ENCODE measurements at regions not wholly inside any gene's neighbourhood (a gene's known extent, or its start where the extent isn't known, plus 50 kb on each side); places are given as distances from the start of the nearest gene placed in this dataset.

- intact Hi-C loops (cut with DNase I) = no loop called here
Observed at GRCh38 chr10:83880252-83880791, 259.0 kb upstream of the GHITM start.

DNA sequence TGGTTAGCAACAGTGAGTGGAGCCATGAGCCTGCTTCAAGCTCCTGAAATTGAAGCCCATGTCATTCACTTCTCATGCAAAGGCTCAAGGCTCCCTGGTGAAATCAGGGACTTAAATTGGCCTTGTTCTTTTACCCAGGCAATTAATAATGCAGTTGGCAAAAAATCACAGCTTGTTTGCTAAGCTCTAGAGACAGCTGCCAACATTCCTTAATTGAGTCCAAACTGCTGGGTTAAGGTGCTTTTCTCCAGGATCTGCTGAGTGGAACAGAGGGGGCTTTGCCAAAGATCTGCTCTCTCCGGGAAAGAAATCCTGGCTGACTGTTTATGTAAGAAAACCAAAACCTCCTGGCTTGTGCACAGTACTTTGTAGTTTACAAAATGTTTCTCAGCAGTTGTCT is 257.6 kb upstream of the GHITM start:
- Histone ChIP-seq H3K4me1 (ENCODE audit: insufficient read depth) (peaks cover 9% of the 10 kb centered on the region), H3K27ac (no peak overlapping the region), H3K4me3 (no peak overlapping the region), H3K9me3 (no peaks in the 10 kb centered on the region), H3K36me3 (no peaks in the 10 kb centered on the region), H3K27me3 (no peaks in the 10 kb centered on the region)
- TF ChIP-seq EP300 (IDR thresholded peaks at IDR 0.05) (no peak), CTCF (IDR thresholded peaks at IDR 0.05) (no peak), POLR2A (IDR thresholded peaks at IDR 0.05) (no peak)
- no peak for DNase-seq
- 0 to 2% (median 0%) methylated on average over 1 of the region's 1 CpG for WGBS, 3 donors
- intact Hi-C loops (cut with DNase I) = no loop called here

More at GRCh38 chr10:83880252-83880791, 259.0 kb upstream of the GHITM start:
- no peak for DNase-seq
- H3K27me3 ChIP-seq = no peaks in the 10 kb centered on the region
- H3K36me3 ChIP-seq = no peaks in the 10 kb centered on the region
- peaks cover 9% of the 10 kb centered on the region for H3K4me1 ChIP-seq (ENCODE audit: insufficient read depth)
- no peak overlapping the region for H3K4me3 ChIP-seq
- H3K27ac ChIP-seq = no peak overlapping the region
- no peaks in the 10 kb centered on the region for H3K9me3 ChIP-seq
- 81 to 87% (median 83%) methylated on average over 8 of the region's 8 CpGs for WGBS, 3 donors
- TF ChIP-seq POLR2A (IDR thresholded peaks at IDR 0.05) (no peak), CTCF (IDR thresholded peaks at IDR 0.05) (no peak), EP300 (IDR thresholded peaks at IDR 0.05) (no peak)

GRCh38 chr10:83886871-83887270 is 252.4 kb upstream of the GHITM start:
- Histone ChIP-seq H3K9me3 (no peaks in the 10 kb centered on the region), H3K27me3 (no peaks in the 10 kb centered on the region), H3K36me3 (no peaks in the 10 kb centered on the region), H3K4me3 (no peak overlapping the region), H3K27ac (no peak overlapping the region), H3K4me1 (ENCODE audit: insufficient read depth) (peaks cover 3% of the 10 kb centered on the region)
- TF ChIP-seq CTCF (IDR thresholded peaks at IDR 0.05) = no peak
- no peak for TF ChIP-seq POLR2A (IDR thresholded peaks at IDR 0.05)
- no peak for TF ChIP-seq EP300 (IDR thresholded peaks at IDR 0.05)
- intact Hi-C loops (cut with DNase I) = no loop called here
- DNase-seq = no peak
- WGBS, 3 donors = 80 to 87% (median 86%) methylated on average over 5 of the region's 5 CpGs

GRCh38 chr10:83892737-83893136 is 246.6 kb upstream of the GHITM start:
- Histone ChIP-seq H3K27ac (no peak overlapping the region), H3K36me3 (no peaks in the 10 kb centered on the region), H3K4me3 (no peak overlapping the region), H3K4me1 (ENCODE audit: insufficient read depth) (no peaks in the 10 kb centered on the region), H3K9me3 (no peaks in the 10 kb centered on the region), H3K27me3 (no peaks in the 10 kb centered on the region)
- TF ChIP-seq CTCF (IDR thresholded peaks at IDR 0.05) = no peak
- TF ChIP-seq POLR2A (IDR thresholded peaks at IDR 0.05) = no peak
- TF ChIP-seq EP300 (IDR thresholded peaks at IDR 0.05) = no peak
- intact Hi-C loops (cut with DNase I) = no loop called here
- no peak for DNase-seq
- WGBS, 3 donors = 86 to 90% (median 89%) methylated on average over 6 of the region's 6 CpGs
